GM18499 (cell line): ENCODE measurements at regions not wholly inside any gene's neighbourhood (a gene's known extent, or its start where the extent isn't known, plus 50 kb on each side); places are given as distances from the start of the nearest gene placed in this dataset.
"Not testable (repeated sequence)": the region's sequence is repeated elsewhere in the genome, so short reads cannot be mapped to it uniquely, and the experiment has no call there.

Source experiments
- ATAC-seq: cut with Tn5 transposase; IDR thresholded peaks from one replicate; pipeline ENCODE4 v1.9.1; 2021; ENCODE audit warnings: moderate number of reproducible peaks; ENCODE audit not compliant: insufficient read depth, unreplicated experiment

GRCh38 chr10:80855348-80855971, 317.8 kb downstream of the SH2D4B start:
- ATAC-seq: peak; percentile 49

- no peak for ATAC-seq
These were observed 318.5 kb downstream of the SH2D4B start for GRCh38 chr10:80856186-80856585.

- ATAC-seq: not testable (repeated sequence)
These were observed 321.6 kb downstream of the SH2D4B start for GRCh38 chr10:80859279-80859678.

GRCh38 chr10:80860719-80861118, 323.0 kb downstream of the SH2D4B start:
- ATAC-seq: no peak

- ATAC-seq: no peak
These were observed 324.2 kb downstream of the SH2D4B start for GRCh38 chr10:80861882-80862281.

- ATAC-seq: peak; percentile 81
These were observed 332.6 kb downstream of the SH2D4B start for GRCh38 chr10:80870282-80870681.

GRCh38 chr10:80871083-80871482, 333.4 kb downstream of the SH2D4B start:
- ATAC-seq: peak; percentile 66

- peak; percentile 68 for ATAC-seq
These were observed 340.6 kb downstream of the SH2D4B start for GRCh38 chr10:80878330-80878729.

- ATAC-seq: no peak
These were observed 352.4 kb downstream of the SH2D4B start for GRCh38 chr10:80890146-80890545.

GRCh38 chr10:80893256-80893655, 355.6 kb downstream of the SH2D4B start:
- ATAC-seq: no peak

- no peak for ATAC-seq
These were observed 356.6 kb downstream of the SH2D4B start for GRCh38 chr10:80894311-80894791.

GRCh38 chr10:80894797-80895467, 357.2 kb downstream of the SH2D4B start:
- no peak for ATAC-seq

- no peak for ATAC-seq
These were observed 358.4 kb downstream of the SH2D4B start for GRCh38 chr10:80896076-80896475.

GRCh38 chr10:80896959-80897358, 359.3 kb downstream of the SH2D4B start:
- no peak for ATAC-seq

GRCh38 chr10:80900661-80901060, 363.0 kb downstream of the SH2D4B start:
- no peak for ATAC-seq

GRCh38 chr10:80908611-80909010, 370.9 kb downstream of the SH2D4B start:
- no peak for ATAC-seq

GRCh38 chr10:80909254-80909653, 371.6 kb downstream of the SH2D4B start:
- no peak for ATAC-seq

- ATAC-seq: no peak
These were observed 379.9 kb downstream of the SH2D4B start for GRCh38 chr10:80917636-80918035.

GRCh38 chr10:80921032-80921431, 383.3 kb downstream of the SH2D4B start:
- no peak for ATAC-seq

- ATAC-seq: no peak
These were observed 386.6 kb downstream of the SH2D4B start for GRCh38 chr10:80924063-80924952.
